HG03280 (cell line): ENCODE measurements at regions not wholly inside any gene's neighbourhood (a gene's known extent, or its start where the extent isn't known, plus 50 kb on each side); places are given as distances from the start of the nearest gene placed in this dataset.
"Not testable (repeated sequence)": the region's sequence is repeated elsewhere in the genome, so short reads cannot be mapped to it uniquely, and the experiment has no call there.

Experiments
- ATAC-seq: cut with Tn5 transposase; IDR thresholded peaks from one replicate; pipeline ENCODE4 v1.9.1; 2021; ENCODE audit warnings: mild to moderate bottlenecking, moderate library complexity; ENCODE audit not compliant: unreplicated experiment

GRCh38 chr4:65999518-65999871 lies 329.2 kb upstream of the EPHA5 start:
- no peak for ATAC-seq

- ATAC-seq: not testable (repeated sequence)
Observed at GRCh38 chr4:65998807-65999517, 328.7 kb upstream of the EPHA5 start.

GRCh38 chr4:65983061-65983460 lies 312.8 kb upstream of the EPHA5 start:
- no peak for ATAC-seq

GRCh38 chr4:65976287-65976686 lies 306.0 kb upstream of the EPHA5 start:
- ATAC-seq: no peak

GRCh38 chr4:65973186-65973585 lies 302.9 kb upstream of the EPHA5 start:
- no peak for ATAC-seq

GRCh38 chr4:65971686-65972085 lies 301.4 kb upstream of the EPHA5 start:
- no peak for ATAC-seq

- ATAC-seq: no peak
Observed at GRCh38 chr4:65968831-65969558, 298.7 kb upstream of the EPHA5 start.

- no peak for ATAC-seq
Observed at GRCh38 chr4:65960751-65961150, 290.5 kb upstream of the EPHA5 start.

- ATAC-seq: no peak
Observed at GRCh38 chr4:65954416-65954815, 284.1 kb upstream of the EPHA5 start.

GRCh38 chr4:65951177-65951576 lies 280.9 kb upstream of the EPHA5 start:
- ATAC-seq: no peak

GRCh38 chr4:65943076-65943475 lies 272.8 kb upstream of the EPHA5 start:
- no peak for ATAC-seq

- no peak for ATAC-seq
Observed at GRCh38 chr4:65924843-65925242, 254.6 kb upstream of the EPHA5 start.

GRCh38 chr4:65923616-65924015 lies 253.3 kb upstream of the EPHA5 start:
- ATAC-seq: no peak

GRCh38 chr4:65921180-65921579 lies 250.9 kb upstream of the EPHA5 start:
- no peak for ATAC-seq

GRCh38 chr4:65918872-65919271 lies 248.6 kb upstream of the EPHA5 start:
- no peak for ATAC-seq

GRCh38 chr4:65918212-65918611 lies 247.9 kb upstream of the EPHA5 start:
- no peak for ATAC-seq

GRCh38 chr4:65917486-65917885 lies 247.2 kb upstream of the EPHA5 start:
- ATAC-seq: no peak

GRCh38 chr4:65911720-65912119 lies 241.4 kb upstream of the EPHA5 start:
- ATAC-seq: no peak

- no peak for ATAC-seq
Observed at GRCh38 chr4:65893957-65894755, 223.9 kb upstream of the EPHA5 start.

- no peak for ATAC-seq
Observed at GRCh38 chr4:65893271-65893670, 223.0 kb upstream of the EPHA5 start.

- ATAC-seq: no peak
Observed at GRCh38 chr4:65880594-65880993, 210.3 kb upstream of the EPHA5 start.
